ENCODE measurements at regions not wholly inside any gene's neighbourhood (a gene's known extent, or its start where the extent isn't known, plus 50 kb on each side); places are given as distances from the start of the nearest gene placed in this dataset.

- H3K4me1 ChIP-seq (ENCODE audit: control insufficient read depth, insufficient read depth, low read length): no peaks in the 10 kb centered on the region
- no peaks in the 10 kb centered on the region for H3K9me3 ChIP-seq (ENCODE audit: control insufficient read depth, insufficient read depth, low read depth, low read length)
- ChIA-PET CTCF (no interaction called here), POLR2A (no interaction called here)
- H3K27ac ChIP-seq (ENCODE audit: extremely low read depth, low read depth, low read length): no peak overlapping the region
- no peaks in the 10 kb centered on the region for H3K36me3 ChIP-seq (ENCODE audit: control insufficient read depth in 2 of 2, insufficient read depth in 1 of 2, low read length in 2 of 2)
- TF ChIP-seq ZSCAN16 (tag by site-specific recombination; IDR thresholded peaks at IDR 0.05): no peak
- TF ChIP-seq, protein P1, sequence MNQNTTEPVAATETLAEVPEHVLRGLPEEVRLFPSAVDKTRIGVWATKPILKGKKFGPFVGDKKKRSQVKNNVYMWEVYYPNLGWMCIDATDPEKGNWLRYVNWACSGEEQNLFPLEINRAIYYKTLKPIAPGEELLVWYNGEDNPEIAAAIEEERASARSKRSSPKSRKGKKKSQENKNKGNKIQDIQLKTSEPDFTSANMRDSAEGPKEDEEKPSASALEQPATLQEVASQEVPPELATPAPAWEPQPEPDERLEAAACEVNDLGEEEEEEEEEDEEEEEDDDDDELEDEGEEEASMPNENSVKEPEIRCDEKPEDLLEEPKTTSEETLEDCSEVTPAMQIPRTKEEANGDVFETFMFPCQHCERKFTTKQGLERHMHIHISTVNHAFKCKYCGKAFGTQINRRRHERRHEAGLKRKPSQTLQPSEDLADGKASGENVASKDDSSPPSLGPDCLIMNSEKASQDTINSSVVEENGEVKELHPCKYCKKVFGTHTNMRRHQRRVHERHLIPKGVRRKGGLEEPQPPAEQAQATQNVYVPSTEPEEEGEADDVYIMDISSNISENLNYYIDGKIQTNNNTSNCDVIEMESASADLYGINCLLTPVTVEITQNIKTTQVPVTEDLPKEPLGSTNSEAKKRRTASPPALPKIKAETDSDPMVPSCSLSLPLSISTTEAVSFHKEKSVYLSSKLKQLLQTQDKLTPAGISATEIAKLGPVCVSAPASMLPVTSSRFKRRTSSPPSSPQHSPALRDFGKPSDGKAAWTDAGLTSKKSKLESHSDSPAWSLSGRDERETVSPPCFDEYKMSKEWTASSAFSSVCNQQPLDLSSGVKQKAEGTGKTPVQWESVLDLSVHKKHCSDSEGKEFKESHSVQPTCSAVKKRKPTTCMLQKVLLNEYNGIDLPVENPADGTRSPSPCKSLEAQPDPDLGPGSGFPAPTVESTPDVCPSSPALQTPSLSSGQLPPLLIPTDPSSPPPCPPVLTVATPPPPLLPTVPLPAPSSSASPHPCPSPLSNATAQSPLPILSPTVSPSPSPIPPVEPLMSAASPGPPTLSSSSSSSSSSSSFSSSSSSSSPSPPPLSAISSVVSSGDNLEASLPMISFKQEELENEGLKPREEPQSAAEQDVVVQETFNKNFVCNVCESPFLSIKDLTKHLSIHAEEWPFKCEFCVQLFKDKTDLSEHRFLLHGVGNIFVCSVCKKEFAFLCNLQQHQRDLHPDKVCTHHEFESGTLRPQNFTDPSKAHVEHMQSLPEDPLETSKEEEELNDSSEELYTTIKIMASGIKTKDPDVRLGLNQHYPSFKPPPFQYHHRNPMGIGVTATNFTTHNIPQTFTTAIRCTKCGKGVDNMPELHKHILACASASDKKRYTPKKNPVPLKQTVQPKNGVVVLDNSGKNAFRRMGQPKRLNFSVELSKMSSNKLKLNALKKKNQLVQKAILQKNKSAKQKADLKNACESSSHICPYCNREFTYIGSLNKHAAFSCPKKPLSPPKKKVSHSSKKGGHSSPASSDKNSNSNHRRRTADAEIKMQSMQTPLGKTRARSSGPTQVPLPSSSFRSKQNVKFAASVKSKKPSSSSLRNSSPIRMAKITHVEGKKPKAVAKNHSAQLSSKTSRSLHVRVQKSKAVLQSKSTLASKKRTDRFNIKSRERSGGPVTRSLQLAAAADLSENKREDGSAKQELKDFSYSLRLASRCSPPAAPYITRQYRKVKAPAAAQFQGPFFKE (tag by site-specific recombination; IDR thresholded peaks at IDR 0.05; ENCODE audit: borderline replicate concordance): no peak
- TF ChIP-seq ZSCAN23 (tag by site-specific recombination; IDR thresholded peaks at IDR 0.05): no peak
- no peak for TF ChIP-seq MYNN (tag by site-specific recombination; IDR thresholded peaks at IDR 0.05; ENCODE audit: borderline replicate concordance)
- TF ChIP-seq ZNF239 (tag by site-specific recombination; IDR thresholded peaks at IDR 0.05): no peak
- TF ChIP-seq ZBTB7A (tag by site-specific recombination; IDR thresholded peaks at IDR 0.05; ENCODE audit: low read depth): no peak
- no peak for TF ChIP-seq ZNF513 (tag by site-specific recombination; IDR thresholded peaks at IDR 0.05)
- no peak for TF ChIP-seq ZNF530 (tag by site-specific recombination; IDR thresholded peaks at IDR 0.05; ENCODE audit: low read depth)
- TF ChIP-seq ZNF558 (tag by site-specific recombination; IDR thresholded peaks at IDR 0.05): no peak
- no peak for TF ChIP-seq ZNF660 (tag by site-specific recombination; IDR thresholded peaks at IDR 0.05)
- TF ChIP-seq MZF1 (tag by site-specific recombination; IDR thresholded peaks at IDR 0.05; ENCODE audit: borderline replicate concordance): no peak
- no peak for TF ChIP-seq ZNF639 (tag by site-specific recombination; IDR thresholded peaks at IDR 0.05)
- no peak for TF ChIP-seq GFI1B (tag by site-specific recombination; IDR thresholded peaks at IDR 0.05)
- no peak for TF ChIP-seq IKZF3 (tag by site-specific recombination; IDR thresholded peaks at IDR 0.05)
- no peak for TF ChIP-seq ZNF692 (tag by site-specific recombination; IDR thresholded peaks at IDR 0.05)
- TF ChIP-seq, protein P2, sequence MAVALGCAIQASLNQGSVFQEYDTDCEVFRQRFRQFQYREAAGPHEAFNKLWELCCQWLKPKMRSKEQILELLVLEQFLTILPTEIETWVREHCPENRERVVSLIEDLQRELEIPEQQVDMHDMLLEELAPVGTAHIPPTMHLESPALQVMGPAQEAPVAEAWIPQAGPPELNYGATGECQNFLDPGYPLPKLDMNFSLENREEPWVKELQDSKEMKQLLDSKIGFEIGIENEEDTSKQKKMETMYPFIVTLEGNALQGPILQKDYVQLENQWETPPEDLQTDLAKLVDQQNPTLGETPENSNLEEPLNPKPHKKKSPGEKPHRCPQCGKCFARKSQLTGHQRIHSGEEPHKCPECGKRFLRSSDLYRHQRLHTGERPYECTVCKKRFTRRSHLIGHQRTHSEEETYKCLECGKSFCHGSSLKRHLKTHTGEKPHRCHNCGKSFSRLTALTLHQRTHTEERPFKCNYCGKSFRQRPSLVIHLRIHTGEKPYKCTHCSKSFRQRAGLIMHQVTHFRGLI (tag by site-specific recombination; IDR thresholded peaks at IDR 0.05): no peak
- H3K4me3 ChIP-seq (ENCODE audit: low read depth, low read length): no peak overlapping the region
Observed at GRCh38 chr18:44156776-44157335, 523.8 kb upstream of the SETBP1 start.

Measured in HEK293 (cell line).